K562 (cell line): ENCODE measurements at regions not wholly inside any gene's neighbourhood (a gene's known extent, or its start where the extent isn't known, plus 50 kb on each side); places are given as distances from the start of the nearest gene placed in this dataset.

Experiments used
- POLR2AphosphoS5 ChIP-seq: IDR thresholded peaks from 2 replicates; pipeline ENCODE4 v1.6.1; 2011; ENCODE audit warnings: mild to moderate bottlenecking, low read depth, low read length, moderate library complexity; ENCODE audit not compliant: control insufficient read depth, insufficient read depth
- PRMT5 ChIP-seq: sonication (generic); formaldehyde crosslinking; IDR thresholded peaks from 2 replicates; pipeline ENCODE4 v1.5.0; 2020; ENCODE audit warnings: missing genetic modification reagents
- RCOR1 ChIP-seq, 2 experiments: IDR thresholded peaks; 2 replicates each; pipeline ENCODE4 v1.6.1; 2012; ENCODE audit warnings: low read depth in 2 of 2, low read length in 2 of 2, borderline replicate concordance in 1 of 2, improper control_type of control experiment in 1 of 2

GRCh38 chr4:58658701-58659100, 1548.5 kb upstream of the IGFBP7 start:
- TF ChIP-seq POLR2AphosphoS5 (no peak), PRMT5 (CRISPR knock-in tag) (no peak), RCOR1 (IDR thresholded peaks at IDR 0.05; ENCODE audit: borderline replicate concordance in 1 of 2, low read depth in 2 of 2, low read length in 2 of 2) (no peak)
